Epithelial cell of esophagus (primary cell): ENCODE measurements at regions not wholly inside any gene's neighbourhood (a gene's known extent, or its start where the extent isn't known, plus 50 kb on each side); places are given as distances from the start of the nearest gene placed in this dataset.

ENCODE experiments used
- DNase-seq: peaks from one replicate; pipeline ENCODE4 v3.0.0; 2010; ENCODE audit warnings: low read depth
- H3K4me3 ChIP-seq: 2 replicates; pipeline ENCODE4 v1.5.1; 2011; ENCODE audit warnings: mild to moderate bottlenecking, low read length, control low read depth
- TF ChIP-seq, protein P1 (sequence below): IDR thresholded peaks from 2 replicates; pipeline ENCODE4 v1.5.1; 2011; ENCODE audit warnings: low read depth, mild to moderate bottlenecking, low read length, control low read depth, inconsistent platforms; ENCODE audit not compliant: insufficient read depth; ENCODE audit errors: missing control alignments

DNA sequence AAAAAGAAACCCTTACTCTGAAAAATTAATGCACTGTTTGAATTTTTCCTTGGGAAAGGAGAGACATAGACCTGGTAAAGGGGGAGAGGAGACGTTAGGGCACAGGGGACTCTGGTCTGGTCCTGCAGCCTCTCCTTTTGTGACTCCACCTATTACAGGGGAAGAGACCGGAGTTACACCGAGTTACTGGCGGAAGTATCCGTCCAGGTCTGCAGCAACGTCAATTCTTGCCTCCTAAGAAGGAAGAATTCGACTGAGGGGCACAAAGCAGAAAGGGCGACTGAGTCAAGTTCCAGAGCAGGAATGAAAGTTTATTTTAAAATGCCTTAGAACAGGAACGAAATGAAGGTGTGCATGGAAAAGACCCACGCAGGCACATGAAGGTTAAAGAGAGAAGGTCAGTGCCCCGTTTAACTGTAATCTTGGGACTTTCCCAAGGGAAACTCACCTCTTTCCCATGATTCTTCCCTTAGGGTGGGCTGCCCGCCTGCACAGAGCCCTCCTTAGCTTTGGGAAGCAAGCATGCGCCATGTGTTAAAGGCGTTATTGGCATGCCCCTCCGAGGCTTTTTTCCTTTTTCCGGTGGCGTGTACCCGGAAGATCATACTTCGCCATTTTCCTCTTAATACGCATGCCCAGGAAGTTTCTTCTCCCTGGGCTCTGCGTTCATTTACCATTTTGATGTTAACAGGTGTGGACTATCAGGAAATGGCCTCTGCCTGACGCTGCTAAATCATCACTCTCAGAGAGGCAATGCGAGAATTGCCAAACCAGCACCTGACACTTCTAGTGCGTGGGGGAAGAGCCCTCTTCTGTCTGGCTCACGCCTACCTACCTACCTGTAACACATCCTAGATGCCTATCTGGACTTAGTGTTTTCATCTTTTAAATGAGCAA is 409.6 kb upstream of the PAPPA start:
- TF ChIP-seq, protein P1, sequence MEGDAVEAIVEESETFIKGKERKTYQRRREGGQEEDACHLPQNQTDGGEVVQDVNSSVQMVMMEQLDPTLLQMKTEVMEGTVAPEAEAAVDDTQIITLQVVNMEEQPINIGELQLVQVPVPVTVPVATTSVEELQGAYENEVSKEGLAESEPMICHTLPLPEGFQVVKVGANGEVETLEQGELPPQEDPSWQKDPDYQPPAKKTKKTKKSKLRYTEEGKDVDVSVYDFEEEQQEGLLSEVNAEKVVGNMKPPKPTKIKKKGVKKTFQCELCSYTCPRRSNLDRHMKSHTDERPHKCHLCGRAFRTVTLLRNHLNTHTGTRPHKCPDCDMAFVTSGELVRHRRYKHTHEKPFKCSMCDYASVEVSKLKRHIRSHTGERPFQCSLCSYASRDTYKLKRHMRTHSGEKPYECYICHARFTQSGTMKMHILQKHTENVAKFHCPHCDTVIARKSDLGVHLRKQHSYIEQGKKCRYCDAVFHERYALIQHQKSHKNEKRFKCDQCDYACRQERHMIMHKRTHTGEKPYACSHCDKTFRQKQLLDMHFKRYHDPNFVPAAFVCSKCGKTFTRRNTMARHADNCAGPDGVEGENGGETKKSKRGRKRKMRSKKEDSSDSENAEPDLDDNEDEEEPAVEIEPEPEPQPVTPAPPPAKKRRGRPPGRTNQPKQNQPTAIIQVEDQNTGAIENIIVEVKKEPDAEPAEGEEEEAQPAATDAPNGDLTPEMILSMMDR: no peak
- DNase-seq: no peak
- H3K4me3 ChIP-seq: no peak overlapping the region

- DNase-seq: no peak
- TF ChIP-seq, protein P1: no peak
Observed at GRCh38 chr9:115746496-115746895, 407.1 kb upstream of the PAPPA start.

DNA sequence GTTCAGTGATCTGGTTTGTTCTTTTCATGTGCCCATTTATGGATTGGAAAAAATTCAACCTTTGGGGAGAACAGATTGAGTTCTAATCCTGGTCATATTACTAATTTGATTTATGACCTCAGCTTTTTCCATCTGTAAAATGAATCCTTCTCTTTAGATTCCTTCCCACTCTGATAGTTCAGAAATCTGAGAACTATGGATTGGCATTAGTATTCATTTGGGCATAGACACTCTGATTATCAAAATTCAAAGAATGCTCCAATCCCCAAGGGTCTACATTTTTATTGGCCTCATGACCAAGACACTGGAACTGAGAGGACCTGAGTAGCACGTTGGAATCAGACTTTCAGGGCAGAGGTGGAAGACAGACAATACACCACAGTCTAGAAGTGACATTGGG is 405.9 kb upstream of the PAPPA start:
- DNase-seq: no peak
- H3K4me3 ChIP-seq: no peak overlapping the region
- TF ChIP-seq, protein P1: no peak

More at GRCh38 chr9:115746496-115746895, 407.1 kb upstream of the PAPPA start:
- H3K4me3 ChIP-seq: no peak overlapping the region

DNA sequence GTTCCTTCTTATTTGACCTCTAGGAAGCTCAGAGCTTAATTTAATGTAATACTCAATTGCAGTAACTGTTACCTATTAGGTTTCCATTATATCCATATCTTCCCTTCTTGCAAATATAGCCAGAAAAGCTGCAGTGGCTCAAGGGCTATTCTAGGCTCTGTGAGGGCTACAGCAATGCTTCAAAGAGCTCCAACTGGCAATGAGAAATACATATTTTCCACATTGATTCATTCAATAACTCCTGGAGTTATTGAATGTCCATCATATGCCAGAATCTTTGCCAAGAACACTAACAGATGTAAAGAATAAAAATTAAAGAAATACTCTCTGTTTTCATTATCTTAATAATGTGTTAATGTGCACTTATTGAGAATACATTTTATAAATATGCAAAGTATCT is 396.9 kb upstream of the PAPPA start:
- DNase-seq: no peak
- TF ChIP-seq, protein P1: no peak
- no peak overlapping the region for H3K4me3 ChIP-seq

DNA sequence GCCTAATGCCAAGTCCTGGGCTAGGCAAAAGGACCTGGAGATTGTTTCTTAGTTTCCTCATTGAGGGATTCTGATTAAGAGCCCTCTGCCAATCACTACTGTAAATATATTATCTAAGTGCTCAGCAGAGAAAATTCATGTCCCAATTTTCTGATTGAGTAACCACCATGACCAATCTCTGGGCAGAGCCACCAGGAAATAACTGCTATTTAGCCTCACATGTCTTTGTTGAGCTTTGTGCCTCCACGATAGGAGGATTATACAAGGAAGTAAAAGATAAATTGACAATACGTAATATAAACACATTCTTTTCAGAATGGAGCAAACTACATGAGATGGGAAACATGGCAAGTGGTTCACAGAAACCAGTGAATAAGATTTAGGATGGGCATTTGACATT is 396.1 kb upstream of the PAPPA start:
- TF ChIP-seq, protein P1: no peak
- DNase-seq: peak; percentile 40
- no peak overlapping the region for H3K4me3 ChIP-seq

GRCh38 chr9:115758441-115758840 is 395.1 kb upstream of the PAPPA start:
- TF ChIP-seq, protein P1: no peak
- no peak for DNase-seq

DNA sequence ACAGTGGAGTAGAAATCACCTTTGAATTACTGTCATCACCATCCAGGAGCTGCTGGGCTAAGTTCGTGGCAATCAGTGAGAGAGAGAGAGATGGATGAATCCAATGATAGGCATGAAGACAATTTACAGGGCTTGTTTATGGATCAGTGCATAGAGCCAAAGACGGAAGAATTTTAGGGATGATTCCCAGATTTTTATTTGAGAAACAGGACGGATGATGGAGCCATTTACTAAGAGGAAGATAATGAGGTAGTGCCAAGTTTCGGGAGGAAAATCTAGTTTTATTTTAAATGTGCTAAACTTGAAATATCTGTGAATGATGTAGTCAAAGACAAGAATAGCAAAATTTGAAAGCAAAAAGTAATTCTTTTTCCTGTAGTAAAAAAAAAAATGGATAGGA is 394.2 kb upstream of the PAPPA start:
- no peak overlapping the region for H3K4me3 ChIP-seq
- TF ChIP-seq, protein P1: no peak
- no peak for DNase-seq

More at GRCh38 chr9:115758441-115758840, 395.1 kb upstream of the PAPPA start:
- no peak overlapping the region for H3K4me3 ChIP-seq
